IPS-15b (cell line): ENCODE measurements at regions not wholly inside any gene's neighbourhood (a gene's known extent, or its start where the extent isn't known, plus 50 kb on each side); places are given as distances from the start of the nearest gene placed in this dataset.
"Not testable (repeated sequence)": the region's sequence is repeated elsewhere in the genome, so short reads cannot be mapped to it uniquely, and the experiment has no call there.

Source experiments
- H3K27me3 ChIP-seq: one replicate; pipeline ENCODE4 v1.6.1; 2013; ENCODE audit warnings: low read length; ENCODE audit not compliant: control insufficient read depth, insufficient read depth
- H3K36me3 ChIP-seq: one replicate; pipeline ENCODE4 v1.6.1; 2013; ENCODE audit warnings: low read length; ENCODE audit not compliant: control insufficient read depth, insufficient read depth
- H3K4me1 ChIP-seq: one replicate; pipeline ENCODE4 v1.6.1; 2013; ENCODE audit warnings: mild to moderate bottlenecking, low read length; ENCODE audit not compliant: control insufficient read depth, insufficient read depth
- H3K4me3 ChIP-seq: one replicate; pipeline ENCODE4 v1.5.1; 2013; ENCODE audit warnings: low read depth, low read length
- H3K9ac ChIP-seq: one replicate; pipeline ENCODE4 v1.6.1; 2013; ENCODE audit warnings: low read depth, mild to moderate bottlenecking, low read length
- H3K9me3 ChIP-seq: one replicate; pipeline ENCODE4 v1.6.1; 2013; ENCODE audit warnings: mild to moderate bottlenecking, low read length; ENCODE audit not compliant: control insufficient read depth, insufficient read depth

- Histone ChIP-seq H3K9me3 (no peaks in the 10 kb centered on the region), H3K27me3 (no peaks in the 10 kb centered on the region), H3K9ac (no peak overlapping the region), H3K4me3 (no peak overlapping the region), H3K4me1 (peaks cover 10% of the 10 kb centered on the region), H3K36me3 (no peaks in the 10 kb centered on the region)
Observed at GRCh38 chr12:73632661-73633060, 905.0 kb upstream of the ATXN7L3B start.

DNA sequence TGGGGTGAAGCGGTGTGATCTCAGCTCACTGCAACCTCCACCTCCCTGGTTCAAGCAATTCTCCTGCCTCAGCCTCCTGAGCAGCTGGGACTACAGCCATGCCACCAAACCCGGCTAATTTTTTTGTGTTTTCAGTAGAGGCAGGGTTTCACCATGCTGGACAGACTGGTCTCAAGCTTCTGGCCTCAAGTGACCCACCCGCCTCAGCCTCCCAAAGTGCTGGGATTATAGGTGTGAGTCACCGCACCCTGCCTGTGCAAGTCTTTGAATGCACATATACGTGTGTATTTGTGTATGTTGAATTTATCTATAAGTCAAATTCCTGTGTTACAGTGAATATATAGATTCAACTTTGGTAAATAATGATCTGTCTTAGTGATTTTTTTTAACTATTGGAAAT is 898.2 kb upstream of the ATXN7L3B start:
- not testable (repeated sequence) for H3K4me1 ChIP-seq, H3K4me3 ChIP-seq, H3K9me3 ChIP-seq, H3K9ac ChIP-seq, H3K36me3 ChIP-seq, H3K27me3 ChIP-seq

DNA sequence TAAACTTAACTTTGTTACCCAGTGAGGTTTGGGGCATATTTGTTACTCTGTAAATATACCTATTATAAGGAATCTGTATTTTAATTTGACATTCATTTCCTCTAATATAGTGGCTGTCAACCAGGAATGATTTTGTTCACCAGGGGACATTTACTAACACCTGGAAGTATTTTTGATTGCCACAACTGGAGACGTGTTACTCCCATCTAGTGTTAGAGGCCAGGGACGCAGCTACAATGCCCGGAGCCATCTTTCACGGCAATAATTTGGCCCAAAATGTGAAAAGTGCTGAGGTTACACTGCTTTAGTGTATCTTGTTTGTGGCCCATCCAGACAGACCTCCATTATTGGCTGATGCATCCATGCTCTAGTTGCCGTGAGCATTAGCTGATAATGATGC is 881.3 kb upstream of the ATXN7L3B start:
- H3K4me1 ChIP-seq: no peaks in the 10 kb centered on the region
- H3K27me3 ChIP-seq: no peaks in the 10 kb centered on the region
- H3K36me3 ChIP-seq: no peaks in the 10 kb centered on the region
- H3K4me3 ChIP-seq: no peak overlapping the region
- H3K9me3 ChIP-seq: peaks cover 13% of the 10 kb centered on the region
- no peak overlapping the region for H3K9ac ChIP-seq

GRCh38 chr12:73659802-73660201 is 877.8 kb upstream of the ATXN7L3B start:
- Histone ChIP-seq H3K36me3 (no peaks in the 10 kb centered on the region), H3K4me1 (no peaks in the 10 kb centered on the region), H3K9me3 (no peaks in the 10 kb centered on the region), H3K4me3 (no peak overlapping the region), H3K27me3 (no peaks in the 10 kb centered on the region), H3K9ac (no peak overlapping the region)

- Histone ChIP-seq H3K4me3 (no peak overlapping the region), H3K27me3 (no peaks in the 10 kb centered on the region), H3K9me3 (no peaks in the 10 kb centered on the region), H3K36me3 (no peaks in the 10 kb centered on the region), H3K4me1 (no peaks in the 10 kb centered on the region), H3K9ac (no peak overlapping the region)
Observed at GRCh38 chr12:73665193-73665592, 872.4 kb upstream of the ATXN7L3B start.

DNA sequence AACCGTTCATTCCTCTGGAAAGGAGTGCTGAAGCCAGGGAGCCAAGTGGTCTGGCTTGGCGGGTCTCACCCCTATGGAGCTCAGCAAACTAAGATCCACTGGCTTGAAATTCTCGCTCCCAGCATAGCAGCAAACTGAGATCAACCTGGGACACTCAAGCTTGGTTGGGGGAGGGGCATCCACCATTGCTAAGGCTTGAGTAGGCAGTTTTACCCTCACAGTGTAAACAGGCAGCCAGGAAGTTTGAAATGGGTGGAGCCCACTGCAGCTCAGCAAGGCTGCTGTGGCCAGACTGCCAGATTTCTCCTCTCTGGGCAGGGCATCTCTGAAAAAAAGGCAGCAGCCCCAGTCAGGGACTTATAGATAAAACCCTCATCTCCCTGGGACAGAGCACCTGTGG is 866.1 kb upstream of the ATXN7L3B start:
- not testable (repeated sequence) for H3K4me1 ChIP-seq, H3K4me3 ChIP-seq, H3K27me3 ChIP-seq, H3K36me3 ChIP-seq, H3K9ac ChIP-seq, H3K9me3 ChIP-seq

GRCh38 chr12:73677520-73678291 is 859.9 kb upstream of the ATXN7L3B start:
- H3K4me3 ChIP-seq: no peak overlapping the region
- H3K27me3 ChIP-seq: no peaks in the 10 kb centered on the region
- H3K9ac ChIP-seq: no peak overlapping the region
- H3K9me3 ChIP-seq: no peaks in the 10 kb centered on the region
- no peaks in the 10 kb centered on the region for H3K36me3 ChIP-seq
- H3K4me1 ChIP-seq: peaks cover 11% of the 10 kb centered on the region

- Histone ChIP-seq H3K4me3 (no peak overlapping the region), H3K9ac (no peak overlapping the region), H3K27me3 (no peaks in the 10 kb centered on the region), H3K4me1 (peaks cover 11% of the 10 kb centered on the region), H3K9me3 (no peaks in the 10 kb centered on the region), H3K36me3 (no peaks in the 10 kb centered on the region)
Observed at GRCh38 chr12:73678335-73678734, 859.3 kb upstream of the ATXN7L3B start.

GRCh38 chr12:73699318-73699717 is 838.3 kb upstream of the ATXN7L3B start:
- no peaks in the 10 kb centered on the region for H3K27me3 ChIP-seq
- no peaks in the 10 kb centered on the region for H3K36me3 ChIP-seq
- no peaks in the 10 kb centered on the region for H3K9me3 ChIP-seq
- H3K4me3 ChIP-seq: no peak overlapping the region
- H3K4me1 ChIP-seq: no peaks in the 10 kb centered on the region
- H3K9ac ChIP-seq: no peak overlapping the region

- H3K9me3 ChIP-seq: no peaks in the 10 kb centered on the region
- H3K4me1 ChIP-seq: no peaks in the 10 kb centered on the region
- H3K36me3 ChIP-seq: no peaks in the 10 kb centered on the region
- no peaks in the 10 kb centered on the region for H3K27me3 ChIP-seq
- no peak overlapping the region for H3K9ac ChIP-seq
- no peak overlapping the region for H3K4me3 ChIP-seq
Observed at GRCh38 chr12:73714655-73715054, 823.0 kb upstream of the ATXN7L3B start.

- H3K9ac ChIP-seq, H3K27me3 ChIP-seq, H3K4me1 ChIP-seq, H3K4me3 ChIP-seq, H3K36me3 ChIP-seq, H3K9me3 ChIP-seq: not testable (repeated sequence)
Observed at GRCh38 chr12:73716143-73716542, 821.5 kb upstream of the ATXN7L3B start.

DNA sequence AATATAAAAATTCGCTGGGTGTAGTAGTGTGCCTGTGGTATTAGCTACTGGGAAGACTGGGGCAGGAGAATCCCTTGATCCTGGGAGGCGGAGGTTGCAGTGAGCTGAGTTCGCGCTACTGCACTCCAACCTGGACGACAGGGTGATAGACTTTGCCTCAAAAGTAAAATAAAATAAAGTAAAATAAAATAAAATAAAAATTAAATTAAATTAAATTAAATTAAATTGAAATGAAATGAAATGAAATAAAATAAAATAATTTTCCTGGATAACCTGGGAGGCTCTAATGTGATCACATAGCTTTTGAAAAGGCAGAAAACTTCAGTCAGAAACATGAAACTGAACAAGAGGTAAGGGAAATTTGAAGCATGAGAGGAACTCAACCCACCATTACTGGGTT is 818.4 kb upstream of the ATXN7L3B start:
- Histone ChIP-seq H3K9ac (no peak overlapping the region), H3K9me3 (no peaks in the 10 kb centered on the region), H3K27me3 (no peaks in the 10 kb centered on the region), H3K4me3 (no peak overlapping the region), H3K4me1 (no peaks in the 10 kb centered on the region), H3K36me3 (no peaks in the 10 kb centered on the region)
